ENCODE measurements at regions not wholly inside any gene's neighbourhood (a gene's known extent, or its start where the extent isn't known, plus 50 kb on each side); places are given as distances from the start of the nearest gene placed in this dataset.

- no peaks in the 10 kb centered on the region for H3K9me2 ChIP-seq (ENCODE audit: insufficient read depth)
- H4K20me1 ChIP-seq (ENCODE audit: insufficient read depth), result no peaks in the 10 kb centered on the region
- H3K27ac ChIP-seq, result no peak overlapping the region
- H3K9me3 ChIP-seq (ENCODE audit: insufficient read depth, low read depth), result no peaks in the 10 kb centered on the region
- H3F3A ChIP-seq (ENCODE audit: insufficient read depth, low read depth), result no peaks in the 10 kb centered on the region
- 0 out of 2 replicates have a peak, but pooled peaks cover 3% of the 10 kb centered on the region for H3K27me3 ChIP-seq (ENCODE audit: insufficient read depth, low read depth)
- POLR2A ChIA-PET (ENCODE audit: unreplicated experiment), result no interaction called here
- intact Hi-C loops (cut with micrococcal nuclease; ENCODE audit: unreplicated experiment), result no loop called here
- no TSS peak for BruUV-seq (replicated peaks)
- CTCF ChIA-PET, result no interaction called here
- TF ChIP-seq EZH2 (IDR thresholded peaks at IDR 0.05; ENCODE audit: low read depth) (no peak), CTCF (conservative IDR thresholded peaks at IDR 0.05) (no peak)
- H3K4me1 ChIP-seq (replicated peaks; ENCODE audit: insufficient read depth), result peaks cover 16% of the 10 kb centered on the region
- no peak overlapping the region for H3K4me3 ChIP-seq
- no peaks in the 10 kb centered on the region for H3K36me3 ChIP-seq (ENCODE audit: low read depth)
- no peaks in the 10 kb centered on the region for H3K79me2 ChIP-seq (ENCODE audit: low read depth)
- no peak overlapping the region; the same call in 1 of the 2 replicates for H3K4me2 ChIP-seq
- DNase-seq, result no peak
- no peak overlapping the region for H2AFZ ChIP-seq
Observed at GRCh38 chr7:131957338-131958020, 401.1 kb upstream of the PODXL start.

- no peak overlapping the region for H3K27ac ChIP-seq
- no peaks in the 10 kb centered on the region for H3K36me3 ChIP-seq (ENCODE audit: low read depth)
- BruUV-seq (replicated peaks), result no TSS peak
- H2AFZ ChIP-seq, result no peak overlapping the region
- no peaks in the 10 kb centered on the region for H3K9me3 ChIP-seq (ENCODE audit: insufficient read depth, low read depth)
- ChIA-PET POLR2A (ENCODE audit: unreplicated experiment) (no interaction called here), CTCF (no interaction called here)
- H4K20me1 ChIP-seq (ENCODE audit: insufficient read depth), result no peaks in the 10 kb centered on the region
- no peaks in the 10 kb centered on the region for H3F3A ChIP-seq (ENCODE audit: insufficient read depth, low read depth)
- H3K27me3 ChIP-seq (ENCODE audit: insufficient read depth, low read depth), result 0 out of 2 replicates have a peak, but pooled peaks cover 3% of the 10 kb centered on the region
- DNase-seq, result no peak
- no peaks in the 10 kb centered on the region for H3K9me2 ChIP-seq (ENCODE audit: insufficient read depth)
- H3K79me2 ChIP-seq (ENCODE audit: low read depth), result no peaks in the 10 kb centered on the region
- H3K4me1 ChIP-seq (replicated peaks; ENCODE audit: insufficient read depth), result peaks cover 16% of the 10 kb centered on the region
- TF ChIP-seq CTCF (conservative IDR thresholded peaks at IDR 0.05), result no peak
- TF ChIP-seq EZH2 (IDR thresholded peaks at IDR 0.05; ENCODE audit: low read depth), result no peak
- intact Hi-C loops (cut with micrococcal nuclease; ENCODE audit: unreplicated experiment), result no loop called here
- no peak overlapping the region for H3K4me3 ChIP-seq
- no peak overlapping the region for H3K4me2 ChIP-seq
Observed at GRCh38 chr7:131956864-131957263, 400.4 kb upstream of the PODXL start.

- Histone ChIP-seq H3K4me1 (replicated peaks; ENCODE audit: insufficient read depth) (peaks cover 16% of the 10 kb centered on the region), H3K27me3 (ENCODE audit: insufficient read depth, low read depth) (no peaks in the 10 kb centered on the region), H2AFZ (no peak overlapping the region), H3K4me2 (no peak overlapping the region), H3K36me3 (ENCODE audit: low read depth) (no peaks in the 10 kb centered on the region), H3K4me3 (no peak overlapping the region), H3F3A (ENCODE audit: insufficient read depth, low read depth) (no peaks in the 10 kb centered on the region), H3K27ac (no peak overlapping the region), H3K9me3 (ENCODE audit: insufficient read depth, low read depth) (no peaks in the 10 kb centered on the region), H3K9me2 (ENCODE audit: insufficient read depth) (no peaks in the 10 kb centered on the region), H4K20me1 (ENCODE audit: insufficient read depth) (no peaks in the 10 kb centered on the region), H3K79me2 (ENCODE audit: low read depth) (no peaks in the 10 kb centered on the region)
- no peak for DNase-seq
- POLR2A ChIA-PET (ENCODE audit: unreplicated experiment), result no interaction called here
- no TSS peak for BruUV-seq (replicated peaks)
- no peak for TF ChIP-seq EZH2 (IDR thresholded peaks at IDR 0.05; ENCODE audit: low read depth)
- no peak for TF ChIP-seq CTCF (conservative IDR thresholded peaks at IDR 0.05)
- CTCF ChIA-PET, result interaction anchor here (0.6 kb wide), 1 partner anchor 47 kb away, joined by 5 read pairs; no protein-coding TSS in a partner anchor
- intact Hi-C loops (cut with micrococcal nuclease; ENCODE audit: unreplicated experiment), result no loop called here
Observed at GRCh38 chr7:131955679-131956078, 399.3 kb upstream of the PODXL start.
